Stomach (tissue), 8 donors: ENCODE measurements at regions not wholly inside any gene's neighbourhood (a gene's known extent, or its start where the extent isn't known, plus 50 kb on each side); places are given as distances from the start of the nearest gene placed in this dataset.

ENCODE experiments used
- DNase-seq, 2 donors: peaks; one replicate each; pipeline versions ENCODE4 v3.0.0 to v3.0.0-alpha.2; 2013 to 2019
- H3K27ac ChIP-seq, 5 donors: fragments of 200-600 bp in 4 of 5; sonication (generic) in 4 of 5; one replicate each; pipeline ENCODE4 v1.5.1; 2013 to 2019; ENCODE audit warnings: mild to moderate bottlenecking in 1 of 5, moderate library complexity in 1 of 5
- H3K27me3 ChIP-seq, 3 donors: fragments of 200-600 bp; sonication (generic); one replicate each; pipeline ENCODE4 v1.5.1; 2017 to 2019; ENCODE audit warnings: mixed run types in 1 of 3
- H3K36me3 ChIP-seq, 4 donors: fragments of 200-600 bp; sonication (generic); 1 replicate in 3 of 4; 2 replicates in 1 of 4; pipeline ENCODE4 v1.5.1; 2016 to 2019
- H3K4me1 ChIP-seq, 4 donors: fragments of 200-600 bp; sonication (generic); one replicate each; pipeline ENCODE4 v1.5.1; 2016 to 2019
- H3K4me3 ChIP-seq, 4 donors: fragments of 200-600 bp; sonication (generic) in 3 of 4; one replicate each; pipeline ENCODE4 v1.5.1; 2016 to 2019; ENCODE audit warnings: mild to moderate bottlenecking in 1 of 4
- H3K9me3 ChIP-seq, 4 donors: fragments of 200-600 bp; sonication (generic); one replicate each; pipeline ENCODE4 v1.5.1; 2016 to 2019
- EP300 ChIP-seq: sonication (generic); formaldehyde crosslinking; IDR thresholded peaks from one replicate; pipeline ENCODE4 v1.6.1; 2017; ENCODE audit warnings: antibody characterized with exemption
- POLR2A ChIP-seq, 4 donors: fragments of 450-650 bp; IDR thresholded peaks; one replicate each; pipeline ENCODE4 v1.6.1; 2016; ENCODE audit warnings: antibody characterized with exemption in 4 of 4, control low read depth in 2 of 4, mild to moderate bottlenecking in 1 of 4, moderate library complexity in 1 of 4
- POLR2AphosphoS5 ChIP-seq, 3 donors: sonication (generic); formaldehyde crosslinking; IDR thresholded peaks; one replicate each; pipeline ENCODE4 v1.6.1; 2016; ENCODE audit warnings: antibody characterized with exemption in 3 of 3
- WGBS, 5 donors: extraction: QIAGEN DNeasy Blood & Tissue Kit in 3 of 5; methylation state at CpG; one replicate each; pipeline versions ENCODE4 v1.1.5 to v1.1.7; 2013 to 2018; 5-methylcytosine and 5-hydroxymethylcytosine counted together
- intact Hi-C: fragments of 100-400 bp; cut with DNase I; formaldehyde crosslinking; loops from one replicate; pipeline ENCODE4 v1.15.1; 2023; ENCODE audit warnings: low total_unique reads
- TF ChIP-seq, protein P1 (sequence below), 7 experiments: fragments of 450-650 bp in 4 of 7; fragments of 200-600 bp in 3 of 7; sonication (generic) in 3 of 7; IDR thresholded peaks; one replicate each; pipeline ENCODE4 v1.5.1; 2016 to 2019; ENCODE audit warnings: antibody characterized with exemption in 7 of 7, control low read depth in 2 of 7, mild to moderate bottlenecking in 1 of 7
- donor health status: healthy with polysubstance abuse.
- donor health status: Bipolar disorder and iron deficiency.
- donor health status: healthy.

DNA sequence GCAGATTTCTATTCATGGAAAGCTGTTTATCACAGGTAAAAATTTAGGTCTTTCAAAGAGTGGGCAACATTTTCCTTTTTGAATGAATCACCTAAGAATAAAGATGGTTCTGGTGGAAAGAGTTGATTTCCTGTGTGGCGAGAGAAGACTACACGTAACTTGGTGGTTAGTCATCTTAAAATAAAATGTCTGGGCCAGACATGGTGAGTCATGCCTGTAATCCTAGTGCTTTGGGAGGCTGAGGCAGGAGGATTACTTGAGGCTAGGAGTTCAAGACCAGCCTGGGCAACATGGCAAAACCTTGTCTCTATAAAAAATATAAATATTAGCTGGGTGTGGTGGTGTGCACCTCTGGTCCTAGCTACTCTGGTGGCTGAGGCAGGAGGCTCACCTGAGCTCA lies 65.7 kb downstream of the DISP1 start:
- no peak overlapping the region for H3K4me3 ChIP-seq
- no peak overlapping the region for H3K27ac ChIP-seq
- H3K27me3 ChIP-seq = no peaks in the 10 kb centered on the region
- peaks cover 0 to 6% (median 0%) of the 10 kb centered on the region in 4 donors for H3K4me1 ChIP-seq
- no peaks in the 10 kb centered on the region for H3K36me3 ChIP-seq
- no peak for TF ChIP-seq POLR2A (IDR thresholded peaks at IDR 0.05)
- no peak for TF ChIP-seq POLR2AphosphoS5 (IDR thresholded peaks at IDR 0.05)
- TF ChIP-seq EP300 = no peak
- TF ChIP-seq, protein P1, sequence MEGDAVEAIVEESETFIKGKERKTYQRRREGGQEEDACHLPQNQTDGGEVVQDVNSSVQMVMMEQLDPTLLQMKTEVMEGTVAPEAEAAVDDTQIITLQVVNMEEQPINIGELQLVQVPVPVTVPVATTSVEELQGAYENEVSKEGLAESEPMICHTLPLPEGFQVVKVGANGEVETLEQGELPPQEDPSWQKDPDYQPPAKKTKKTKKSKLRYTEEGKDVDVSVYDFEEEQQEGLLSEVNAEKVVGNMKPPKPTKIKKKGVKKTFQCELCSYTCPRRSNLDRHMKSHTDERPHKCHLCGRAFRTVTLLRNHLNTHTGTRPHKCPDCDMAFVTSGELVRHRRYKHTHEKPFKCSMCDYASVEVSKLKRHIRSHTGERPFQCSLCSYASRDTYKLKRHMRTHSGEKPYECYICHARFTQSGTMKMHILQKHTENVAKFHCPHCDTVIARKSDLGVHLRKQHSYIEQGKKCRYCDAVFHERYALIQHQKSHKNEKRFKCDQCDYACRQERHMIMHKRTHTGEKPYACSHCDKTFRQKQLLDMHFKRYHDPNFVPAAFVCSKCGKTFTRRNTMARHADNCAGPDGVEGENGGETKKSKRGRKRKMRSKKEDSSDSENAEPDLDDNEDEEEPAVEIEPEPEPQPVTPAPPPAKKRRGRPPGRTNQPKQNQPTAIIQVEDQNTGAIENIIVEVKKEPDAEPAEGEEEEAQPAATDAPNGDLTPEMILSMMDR (IDR thresholded peaks at IDR 0.05) = no peak
- WGBS, 5 donors = 67 to 82% (median 77%) methylated on average over 2 of the region's 2 CpGs
- DNase-seq = no peak
- H3K9me3 ChIP-seq = no peaks in the 10 kb centered on the region
- intact Hi-C loops = no loop called here

DNA sequence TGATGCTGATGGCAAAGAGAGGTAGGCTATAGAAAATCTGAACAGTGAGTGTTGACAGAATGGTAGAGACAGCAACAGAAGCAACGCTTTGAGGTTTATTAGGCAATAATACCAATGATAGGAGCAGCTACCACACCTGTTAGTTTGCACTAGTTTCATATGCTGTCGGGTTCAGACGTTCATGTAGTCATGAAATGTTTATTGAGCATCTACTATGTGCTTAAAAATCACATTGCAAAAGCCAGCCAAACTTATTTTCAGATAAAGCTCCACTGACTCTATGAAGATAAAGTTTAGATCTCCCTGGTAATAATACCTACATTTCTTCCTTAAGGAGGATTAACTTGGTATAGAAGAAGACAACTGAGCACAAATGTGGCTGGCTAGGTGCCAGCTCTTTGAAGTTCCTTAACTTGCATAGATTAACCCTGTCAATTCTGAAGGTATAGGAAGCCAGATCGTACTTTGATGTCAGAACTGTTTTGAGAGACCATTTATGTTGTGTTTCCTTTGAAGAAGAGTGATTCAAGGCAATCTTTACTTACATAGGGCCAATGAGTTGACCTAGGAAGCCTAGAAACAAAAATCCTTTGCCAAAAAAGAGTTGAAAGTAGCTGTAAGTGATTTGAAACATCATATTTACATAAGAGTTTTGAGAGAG lies 71.5 kb downstream of the DISP1 start:
- H3K36me3 ChIP-seq = no peaks in the 10 kb centered on the region
- TF ChIP-seq POLR2AphosphoS5 (IDR thresholded peaks at IDR 0.05) (no peak), EP300 (no peak), POLR2A (IDR thresholded peaks at IDR 0.05) (no peak)
- TF ChIP-seq, protein P1 (IDR thresholded peaks at IDR 0.05) = no peak
- H3K27ac ChIP-seq = no peak overlapping the region
- no peak for DNase-seq
- H3K9me3 ChIP-seq = no peaks in the 10 kb centered on the region
- H3K4me1 ChIP-seq = peaks cover 0 to 19% (median 4%) of the 10 kb centered on the region in 4 donors
- WGBS, 5 donors = 68 to 89% (median 75%) methylated on average over 4 of the region's 4 CpGs
- no peaks in the 10 kb centered on the region for H3K27me3 ChIP-seq
- no peak overlapping the region for H3K4me3 ChIP-seq
- intact Hi-C loops = no loop called here

DNA sequence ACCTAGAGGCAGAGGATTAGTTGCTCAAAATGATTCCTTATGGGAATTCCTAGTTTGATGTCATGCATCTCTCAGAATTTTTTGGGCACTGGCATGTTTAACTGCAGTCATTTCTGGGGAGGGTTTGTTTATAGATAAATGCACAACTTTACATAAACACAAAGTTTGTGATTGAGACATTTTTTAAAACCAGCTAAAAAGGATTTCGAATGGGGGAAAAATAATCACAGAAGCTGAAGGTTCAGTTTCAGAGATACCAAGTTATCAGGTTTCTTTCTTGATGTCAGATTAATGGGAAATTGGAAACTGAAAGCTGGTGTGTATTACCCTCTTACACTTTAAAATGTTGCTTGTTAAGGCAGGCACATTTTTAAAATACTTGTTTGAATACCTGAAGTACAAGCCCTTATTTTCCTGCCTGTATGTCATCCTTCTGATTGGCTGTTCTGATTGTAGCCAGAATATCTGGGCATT lies 72.1 kb downstream of the DISP1 start:
- no peaks in the 10 kb centered on the region for H3K9me3 ChIP-seq

DNA sequence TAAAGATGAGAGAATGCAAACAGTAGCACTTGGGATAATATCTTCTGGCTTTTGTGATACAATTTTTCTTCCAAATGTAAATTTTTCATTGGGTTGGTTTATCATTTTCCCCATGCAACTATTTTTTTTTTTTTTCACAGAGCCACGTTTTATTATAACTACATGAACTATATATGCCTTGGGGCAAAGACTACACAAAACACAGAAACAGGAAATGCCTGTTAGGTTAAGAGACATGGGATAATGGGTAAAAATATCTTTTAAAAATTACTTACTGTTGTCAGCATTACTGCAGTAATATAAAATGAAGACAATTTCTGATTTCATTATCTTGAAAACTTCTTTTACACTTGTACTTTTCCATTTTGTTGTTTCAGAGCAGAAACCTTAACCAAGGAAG lies 74.6 kb downstream of the DISP1 start:
- no peak for TF ChIP-seq POLR2AphosphoS5 (IDR thresholded peaks at IDR 0.05)
- intact Hi-C loops = no loop called here
- H3K36me3 ChIP-seq = peaks cover 0 to 6% (median 2%) of the 10 kb centered on the region in 4 donors
- no peaks in the 10 kb centered on the region for H3K9me3 ChIP-seq
- no peaks in the 10 kb centered on the region for H3K27me3 ChIP-seq
- DNase-seq = no peak
- 38 to 71% (median 50%) methylated on average over 1 of the region's 1 CpG for WGBS, 5 donors
- H3K4me3 ChIP-seq = no peak overlapping the region
- peaks cover 0 to 19% (median 4%) of the 10 kb centered on the region in 4 donors for H3K4me1 ChIP-seq
- no peak overlapping the region for H3K27ac ChIP-seq

More for the DNA sequence above, 72.1 kb downstream of the DISP1 start:
- Histone ChIP-seq H3K27me3 (no peaks in the 10 kb centered on the region), H3K27ac (no peak overlapping the region), H3K36me3 (no peaks in the 10 kb centered on the region), H3K4me1 (peaks cover 0 to 19% (median 4%) of the 10 kb centered on the region in 4 donors), H3K4me3 (no peak overlapping the region)
- no peak for DNase-seq
- intact Hi-C loops = no loop called here
- TF ChIP-seq POLR2A (IDR thresholded peaks at IDR 0.05) (no peak), POLR2AphosphoS5 (IDR thresholded peaks at IDR 0.05) (no peak), EP300 (no peak)
- TF ChIP-seq, protein P1 (IDR thresholded peaks at IDR 0.05) = no peak
- WGBS, 5 donors = 41 to 67% (median 45%) methylated on average over 1 of the region's 1 CpG

DNA sequence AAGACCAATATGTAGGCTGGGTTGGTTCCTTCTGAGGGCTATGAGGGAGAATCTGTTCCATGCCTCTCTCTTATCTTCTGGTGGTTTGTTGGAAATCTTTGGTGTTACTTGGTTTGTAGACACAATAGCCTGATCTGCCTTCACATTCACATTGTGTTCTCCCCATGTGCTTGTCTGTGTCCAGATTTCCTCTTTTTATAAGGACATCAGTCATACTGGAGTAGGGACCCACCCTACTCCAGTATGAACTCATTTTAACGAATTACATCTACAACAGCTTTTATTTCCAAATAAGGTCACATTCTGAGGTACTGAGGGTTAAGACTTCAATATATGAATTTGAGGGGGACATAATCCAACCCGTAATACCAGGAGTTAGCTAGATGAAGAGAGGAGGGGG lies 75.9 kb downstream of the DISP1 start:
- WGBS, 5 donors = 92 to 97% (median 95%) methylated on average over 2 of the region's 2 CpGs
- Histone ChIP-seq H3K4me1 (peaks cover 0 to 19% (median 4%) of the 10 kb centered on the region in 4 donors), H3K36me3 (peaks cover 0 to 6% (median 2%) of the 10 kb centered on the region in 4 donors), H3K27me3 (no peaks in the 10 kb centered on the region), H3K4me3 (no peak overlapping the region), H3K9me3 (no peaks in the 10 kb centered on the region), H3K27ac (no peak overlapping the region)
- no peak for DNase-seq
- intact Hi-C loops = no loop called here
- TF ChIP-seq, protein P1 (IDR thresholded peaks at IDR 0.05) = no peak
